ENCODE measurements at regions not wholly inside any gene's neighbourhood (a gene's known extent, or its start where the extent isn't known, plus 50 kb on each side); places are given as distances from the start of the nearest gene placed in this dataset.
"Not testable (repeated sequence)": the region's sequence is repeated elsewhere in the genome, so short reads cannot be mapped to it uniquely, and the experiment has no call there.

- DNase-seq (ENCODE audit: low spot score): no peak
Measured at GRCh38 chr12:131314524-131315090, 360.9 kb downstream of the ADGRD1 start.

- no peak for DNase-seq (ENCODE audit: low spot score)
Measured at GRCh38 chr12:131315601-131316000, 361.9 kb downstream of the ADGRD1 start.

- no peak for DNase-seq (ENCODE audit: low spot score)
Measured at GRCh38 chr12:131316388-131316787, 362.7 kb downstream of the ADGRD1 start.

- DNase-seq (ENCODE audit: low spot score): no peak
Measured at GRCh38 chr12:131318045-131318685, 364.5 kb downstream of the ADGRD1 start.

- no peak for DNase-seq (ENCODE audit: low spot score)
Measured at GRCh38 chr12:131321988-131322387, 368.3 kb downstream of the ADGRD1 start.

- DNase-seq (ENCODE audit: low spot score): not testable (repeated sequence)
Measured at GRCh38 chr12:131322460-131322859, 368.8 kb downstream of the ADGRD1 start.

- no peak for DNase-seq (ENCODE audit: low spot score)
Measured at GRCh38 chr12:131323879-131324278, 370.2 kb downstream of the ADGRD1 start.

- DNase-seq (ENCODE audit: low spot score): no peak
Measured at GRCh38 chr12:131327521-131328488, 374.1 kb downstream of the ADGRD1 start.

GRCh38 chr12:131328861-131329845 lies 375.4 kb downstream of the ADGRD1 start:
- DNase-seq (ENCODE audit: low spot score): not testable (repeated sequence)

GRCh38 chr12:131330106-131330815 lies 376.6 kb downstream of the ADGRD1 start:
- no peak for DNase-seq (ENCODE audit: low spot score)

- no peak for DNase-seq (ENCODE audit: low spot score)
Measured at GRCh38 chr12:131331148-131331750, 377.5 kb downstream of the ADGRD1 start.

- DNase-seq (ENCODE audit: low spot score): no peak
Measured at GRCh38 chr12:131332224-131332623, 378.5 kb downstream of the ADGRD1 start.

- no peak for DNase-seq (ENCODE audit: low spot score)
Measured at GRCh38 chr12:131333136-131333535, 377.8 kb upstream of the SFSWAP start.

- DNase-seq (ENCODE audit: low spot score): no peak
Measured at GRCh38 chr12:131333621-131334440, 377.1 kb upstream of the SFSWAP start.

- no peak for DNase-seq (ENCODE audit: low spot score)
Measured at GRCh38 chr12:131334835-131335234, 376.1 kb upstream of the SFSWAP start.

GRCh38 chr12:131335456-131335855 lies 375.4 kb upstream of the SFSWAP start:
- no peak for DNase-seq (ENCODE audit: low spot score)

- DNase-seq (ENCODE audit: low spot score): not testable (repeated sequence)
Measured at GRCh38 chr12:131337861-131338260, 373.0 kb upstream of the SFSWAP start.

GRCh38 chr12:131340616-131341210 lies 370.2 kb upstream of the SFSWAP start:
- no peak for DNase-seq (ENCODE audit: low spot score)

GRCh38 chr12:131341608-131342007 lies 369.3 kb upstream of the SFSWAP start:
- not testable (repeated sequence) for DNase-seq (ENCODE audit: low spot score)
